Endothelial cell of umbilical vein (primary cell): ENCODE measurements at regions not wholly inside any gene's neighbourhood (a gene's known extent, or its start where the extent isn't known, plus 50 kb on each side); places are given as distances from the start of the nearest gene placed in this dataset.

Experiments
- BruUV-seq: library from RNA; stranded (reverse); fragments of 400-500 nt; replicated peaks from 2 replicates; lab custom pipeline; 2021; lab: Mats Ljungman, UMichigan
- CTCF ChIA-PET: fragments of 300-600, 350-600 bp; sonication (Branson Sonifier 250); formaldehyde crosslinking; loops from one replicate; lab custom pipeline; 2021; ENCODE audit warnings: antibody characterized with exemption, inconsistent platforms; lab: Charles Lee
- POLR2A ChIA-PET: fragments of 300-600, 350-600 bp; sonication (Branson Sonifier 250); formaldehyde crosslinking; loops from one replicate; lab custom pipeline; 2021; ENCODE audit warnings: antibody characterized with exemption, inconsistent platforms; lab: Charles Lee
- DNase-seq: peaks from one replicate; pipeline ENCODE4 v3.0.0-alpha.2; 2011; ENCODE audit warnings: low read depth, low spot score
- FAIRE-seq: peaks from 2 replicates; lab custom pipeline; 2011; peaks lifted over from hg19 to GRCh38; lab: Jason Lieb, UNC
- H2AFZ ChIP-seq: 2 replicates; pipeline ENCODE4 v1.6.0; 2012; ENCODE audit warnings: low read depth, low read length, control low read depth, inconsistent platforms
- H3K27ac ChIP-seq: 2 replicates; pipeline ENCODE4 v1.5.1; 2011; ENCODE audit warnings: low read depth, mild to moderate bottlenecking, control low read depth, low read length, moderate library complexity; ENCODE audit not compliant: insufficient read depth
- H3K27me3 ChIP-seq, 2 experiments: 2 replicates each; pipeline versions ENCODE4 v1.6.0 to v1.6.1; 2011; ENCODE audit warnings: low read length in 2 of 2, mixed read lengths in 1 of 2; ENCODE audit not compliant: control insufficient read depth in 2 of 2, insufficient read depth in 2 of 2
- H3K36me3 ChIP-seq, 2 experiments: 2 replicates in 1 of 2; 3 replicates in 1 of 2; pipeline ENCODE4 v1.5.1; 2011; ENCODE audit warnings: low read length in 2 of 2, mild to moderate bottlenecking in 1 of 2, moderate library complexity in 1 of 2; ENCODE audit not compliant: control insufficient read depth in 2 of 2, insufficient read depth in 2 of 2; ENCODE audit errors: extremely low read depth in 1 of 2
- H3K4me1 ChIP-seq: 3 replicates; pipeline ENCODE4 v1.5.1; 2011; ENCODE audit warnings: mild to moderate bottlenecking, low read length; ENCODE audit not compliant: control insufficient read depth, insufficient read depth; ENCODE audit errors: extremely low read depth
- H3K4me2 ChIP-seq: 2 replicates; pipeline ENCODE4 v1.6.1; 2011; ENCODE audit warnings: low read length, control low read depth, mixed read lengths; ENCODE audit not compliant: insufficient read depth
- H3K4me3 ChIP-seq, 3 experiments: fragments of 200-600 bp in 1 of 3; sonication (generic), shearing (Covaris generic) in 1 of 3; replicated peaks in 1 of 3; 2 replicates each; pipeline ENCODE4 v1.5.1; 2011 to 2016; ENCODE audit warnings: control low read depth in 3 of 3, low read length in 3 of 3, mild to moderate bottlenecking in 2 of 3, inconsistent platforms in 1 of 3, low read depth in 1 of 3, moderate library complexity in 1 of 3; ENCODE audit not compliant: insufficient read depth in 1 of 3
- H3K79me2 ChIP-seq: 2 replicates; pipeline ENCODE4 v1.6.0; 2012; ENCODE audit warnings: low read length, inconsistent platforms; ENCODE audit not compliant: control insufficient read depth, insufficient read depth
- H3K9ac ChIP-seq: replicated peaks from 2 replicates; pipeline ENCODE3; 2011; ENCODE audit warnings: low read length, control low read depth; ENCODE audit not compliant: insufficient read depth; ENCODE audit errors: extremely low read depth
- H3K9me1 ChIP-seq: replicated peaks from 3 replicates; pipeline ENCODE4 v1.6.0; 2011; ENCODE audit warnings: mild to moderate bottlenecking, low read length; ENCODE audit not compliant: control insufficient read depth, insufficient read depth; ENCODE audit errors: extremely low read depth
- H3K9me3 ChIP-seq: replicated peaks from 2 replicates; pipeline ENCODE4 v1.5.1; 2012; ENCODE audit warnings: low read length, inconsistent platforms; ENCODE audit not compliant: control insufficient read depth, insufficient read depth
- H4K20me1 ChIP-seq: replicated peaks from 2 replicates; pipeline ENCODE3; 2011; ENCODE audit warnings: mild to moderate bottlenecking, low read length; ENCODE audit not compliant: control insufficient read depth, insufficient read depth; ENCODE audit errors: extremely low read depth
- CTCF ChIP-seq, 2 donors: IDR thresholded peaks; 1 replicate in 1 of 2; 2 replicates in 1 of 2; pipeline ENCODE4 v1.5.1; 2011; ENCODE audit warnings: low read length in 2 of 2, mild to moderate bottlenecking in 2 of 2, moderate library complexity in 2 of 2, control low read depth in 1 of 2, inconsistent platforms in 1 of 2, low read depth in 1 of 2; ENCODE audit not compliant: insufficient read depth in 1 of 2; ENCODE audit errors: extremely low read depth in 1 of 2
- EZH2 ChIP-seq: IDR thresholded peaks from 2 replicates; pipeline ENCODE4 v1.6.1; 2012; ENCODE audit warnings: borderline replicate concordance, low read depth, mild to moderate bottlenecking, moderate library complexity, low read length, inconsistent platforms; ENCODE audit not compliant: severe bottlenecking
- FOS ChIP-seq: IDR thresholded peaks from 2 replicates; pipeline ENCODE4 v1.6.1; 2011; ENCODE audit warnings: mild to moderate bottlenecking, low read length, moderate library complexity, borderline replicate concordance; ENCODE audit not compliant: insufficient read depth
- GATA2 ChIP-seq: IDR thresholded peaks from 2 replicates; pipeline ENCODE4 v1.7.0; 2011; ENCODE audit warnings: low read depth, mild to moderate bottlenecking, moderate library complexity, mixed read lengths, low read length; ENCODE audit not compliant: insufficient read length, insufficient read depth
- JUN ChIP-seq: IDR thresholded peaks from 2 replicates; pipeline ENCODE4 v1.6.1; 2011; ENCODE audit warnings: borderline replicate concordance, low read depth; ENCODE audit not compliant: insufficient read length, insufficient read depth
- MAX ChIP-seq: IDR thresholded peaks from 2 replicates; pipeline ENCODE4 v1.6.1; 2011; ENCODE audit not compliant: insufficient read depth, insufficient read length
- MYC ChIP-seq: IDR thresholded peaks from one replicate; pipeline ENCODE4 v1.6.1; 2011; ENCODE audit warnings: mild to moderate bottlenecking, low read depth, low read length
- POLR2A ChIP-seq: IDR thresholded peaks from 2 replicates; pipeline ENCODE4 v1.6.1; 2012; ENCODE audit warnings: low read depth, mild to moderate bottlenecking, control low read depth, low read length
- POLR2AphosphoS5 ChIP-seq: IDR thresholded peaks from 2 replicates; pipeline ENCODE4 v1.6.1; 2012; ENCODE audit warnings: low read depth, mild to moderate bottlenecking, control low read depth, low read length, moderate library complexity; ENCODE audit not compliant: insufficient read depth
- dilution Hi-C: fragments of 300-500 bp; cut with MboI; formaldehyde crosslinking; loops from one replicate; pipeline ENCODE4 v1.15.0; 2019; ENCODE audit warnings: low sequenced_read_pairs; ENCODE audit not compliant: extremely low pct_ligation_motif_present
- intact Hi-C: fragments of 100-400 bp; cut with micrococcal nuclease; formaldehyde crosslinking; loops from one replicate; pipeline ENCODE4 v1.10.0; 2022

- TF ChIP-seq EZH2 (no peak), FOS (no peak), MYC (no peak), MAX (no peak), JUN (no peak), POLR2AphosphoS5 (no peak), GATA2 (no peak), CTCF (IDR thresholded peaks at IDR 0.05; ENCODE audit: extremely low read depth in 1 of 2, insufficient read depth in 1 of 2, low read depth in 1 of 2, low read length in 2 of 2) (no peak), POLR2A (no peak)
- H2AFZ ChIP-seq = no peak overlapping the region
- POLR2A ChIA-PET = no interaction called here
Measured at GRCh38 chr11:116122697-116123472, 618.7 kb upstream of the CADM1 start.

More at GRCh38 chr11:116122697-116123472, 618.7 kb upstream of the CADM1 start:
- intact Hi-C loops = no loop called here
- no peaks in the 10 kb centered on the region for H3K4me1 ChIP-seq
- no peak overlapping the region for H3K4me2 ChIP-seq
- no peaks in the 10 kb centered on the region for H3K27me3 ChIP-seq
- no peak overlapping the region for H3K9ac ChIP-seq
- CTCF ChIA-PET = no interaction called here
- H3K9me1 ChIP-seq = no peaks in the 10 kb centered on the region
- dilution Hi-C loops = no loop called here
- no peaks in the 10 kb centered on the region for H4K20me1 ChIP-seq
- H3K9me3 ChIP-seq = no peaks in the 10 kb centered on the region
- H3K79me2 ChIP-seq = no peaks in the 10 kb centered on the region
- DNase-seq = no peak
- H3K36me3 ChIP-seq = no peaks in the 10 kb centered on the region
- no peak overlapping the region for H3K4me3 ChIP-seq
- BruUV-seq = no TSS peak
- H3K27ac ChIP-seq = no peak overlapping the region
- no peak for FAIRE-seq
